NCI-H1417 treated with DMSO at 0.1 percent for 48 hours (cell line): ENCODE measurements at regions not wholly inside any gene's neighbourhood (a gene's known extent, or its start where the extent isn't known, plus 50 kb on each side); places are given as distances from the start of the nearest gene placed in this dataset.
A peak's percentile ranks its signal among the peaks of the same experiment; 100 is the strongest.
"Not testable (repeated sequence)": the region's sequence is repeated elsewhere in the genome, so short reads cannot be mapped to it uniquely, and the experiment has no call there.

Experiments
- DNase-seq: peaks from one replicate; lab custom pipeline; 2025; lab: John Stamatoyannopoulos, UW

- DNase-seq: no peak
Observed at GRCh38 chr4:162469977-162470376, 306.2 kb upstream of the FSTL5 start.

- DNase-seq: not testable (repeated sequence)
Observed at GRCh38 chr4:162465356-162465755, 301.6 kb upstream of the FSTL5 start.

GRCh38 chr4:162461952-162462351 is 298.2 kb upstream of the FSTL5 start:
- peak; percentile 18 for DNase-seq

GRCh38 chr4:162458051-162458450 is 294.3 kb upstream of the FSTL5 start:
- no peak for DNase-seq

GRCh38 chr4:162457071-162457865 is 293.5 kb upstream of the FSTL5 start:
- DNase-seq: no peak

GRCh38 chr4:162456106-162456505 is 292.3 kb upstream of the FSTL5 start:
- no peak for DNase-seq

- no peak for DNase-seq
Observed at GRCh38 chr4:162450531-162451035, 286.8 kb upstream of the FSTL5 start.

- DNase-seq: no peak
Observed at GRCh38 chr4:162443510-162443909, 279.7 kb upstream of the FSTL5 start.

- DNase-seq: no peak
Observed at GRCh38 chr4:162442128-162442527, 278.3 kb upstream of the FSTL5 start.

GRCh38 chr4:162422312-162422711 is 258.5 kb upstream of the FSTL5 start:
- DNase-seq: no peak

- DNase-seq: no peak
Observed at GRCh38 chr4:162410854-162411253, 247.1 kb upstream of the FSTL5 start.

GRCh38 chr4:162409048-162409447 is 245.2 kb upstream of the FSTL5 start:
- DNase-seq: no peak

GRCh38 chr4:162408309-162408708 is 244.5 kb upstream of the FSTL5 start:
- no peak for DNase-seq

GRCh38 chr4:162406637-162407365 is 243.0 kb upstream of the FSTL5 start:
- DNase-seq: no peak

- DNase-seq: no peak
Observed at GRCh38 chr4:162403932-162404331, 240.1 kb upstream of the FSTL5 start.

- DNase-seq: no peak
Observed at GRCh38 chr4:162403419-162403818, 239.6 kb upstream of the FSTL5 start.

- DNase-seq: no peak
Observed at GRCh38 chr4:162401021-162401420, 237.2 kb upstream of the FSTL5 start.

GRCh38 chr4:162392946-162393345 is 229.1 kb upstream of the FSTL5 start:
- no peak for DNase-seq

- no peak for DNase-seq
Observed at GRCh38 chr4:162366146-162366545, 202.3 kb upstream of the FSTL5 start.

GRCh38 chr4:162364651-162365050 is 200.9 kb upstream of the FSTL5 start:
- no peak for DNase-seq

- no peak for DNase-seq
Observed at GRCh38 chr4:162360369-162361149, 196.8 kb upstream of the FSTL5 start.

GRCh38 chr4:162356181-162356580 is 192.4 kb upstream of the FSTL5 start:
- no peak for DNase-seq
